NCI-H446 (cell line): ENCODE measurements at regions not wholly inside any gene's neighbourhood (a gene's known extent, or its start where the extent isn't known, plus 50 kb on each side); places are given as distances from the start of the nearest gene placed in this dataset.

Source experiments
- DNase-seq, 2 experiments: peaks; one replicate each; lab custom pipeline; 2025; lab: John Stamatoyannopoulos, UW

DNA sequence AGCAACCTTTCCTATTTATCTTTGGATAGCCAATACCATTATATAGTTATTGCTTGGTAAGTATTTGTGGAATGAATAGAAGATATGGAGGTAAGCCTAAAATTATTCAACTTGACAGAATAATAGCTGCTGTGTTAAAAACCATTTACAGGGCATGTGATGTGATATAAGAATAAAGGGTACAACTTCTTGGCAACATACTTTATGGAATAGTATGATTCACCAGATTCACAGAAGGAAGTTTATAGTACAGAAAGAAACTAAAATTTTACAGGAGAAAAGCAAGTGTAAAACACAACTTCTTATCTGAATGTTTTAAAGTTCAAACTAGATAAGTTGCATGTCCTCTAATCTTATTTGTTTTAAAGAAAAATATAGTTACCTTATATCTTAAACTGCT lies 186.4 kb upstream of the ZRANB2 start:
- DNase-seq, result no peak

DNA sequence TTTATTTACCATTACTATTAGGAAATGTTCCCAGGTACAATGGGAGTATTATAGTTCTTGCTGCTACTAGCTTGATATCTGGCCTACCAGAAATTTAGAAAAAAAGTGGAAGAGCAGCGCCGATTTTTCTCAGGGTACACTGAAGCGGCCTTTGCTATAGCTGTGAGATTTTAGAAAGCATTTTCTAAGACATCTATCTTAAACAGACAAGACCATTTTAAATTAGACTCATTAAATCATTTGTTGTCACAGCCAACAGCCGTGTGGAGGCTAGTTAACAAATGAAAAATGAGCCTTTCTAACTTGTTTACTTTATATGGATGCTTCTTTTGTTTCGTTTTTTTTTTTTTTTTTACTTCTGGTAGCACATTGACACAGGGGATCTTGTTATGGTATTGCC lies 183.2 kb upstream of the ZRANB2 start:
- DNase-seq, result no peak

GRCh38 chr1:71262970-71263369 lies 182.1 kb upstream of the ZRANB2 start:
- DNase-seq, result no peak

GRCh38 chr1:71252900-71253299 lies 172.1 kb upstream of the ZRANB2 start:
- DNase-seq, result no peak

DNA sequence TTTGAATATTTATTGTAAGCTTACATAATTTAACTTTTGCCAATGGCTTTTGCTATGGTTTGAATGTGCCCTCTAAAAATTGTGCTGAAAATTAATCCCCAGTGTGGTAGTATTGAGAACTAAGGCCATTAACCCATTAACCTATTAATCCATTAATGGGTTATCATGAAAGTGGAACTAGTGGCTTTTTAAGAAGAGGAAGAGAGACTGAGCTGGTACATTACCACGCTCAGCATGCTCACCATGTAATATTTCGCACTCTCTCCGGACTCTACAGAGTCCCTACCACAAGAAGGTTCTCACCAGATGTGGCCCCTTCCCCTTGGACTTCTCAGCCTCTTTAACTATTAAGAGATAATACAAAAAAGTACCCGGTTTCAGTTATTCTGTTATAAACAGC lies 164.4 kb upstream of the ZRANB2 start:
- no peak for DNase-seq

GRCh38 chr1:71242239-71242638 lies 161.4 kb upstream of the ZRANB2 start:
- DNase-seq, result no peak

DNA sequence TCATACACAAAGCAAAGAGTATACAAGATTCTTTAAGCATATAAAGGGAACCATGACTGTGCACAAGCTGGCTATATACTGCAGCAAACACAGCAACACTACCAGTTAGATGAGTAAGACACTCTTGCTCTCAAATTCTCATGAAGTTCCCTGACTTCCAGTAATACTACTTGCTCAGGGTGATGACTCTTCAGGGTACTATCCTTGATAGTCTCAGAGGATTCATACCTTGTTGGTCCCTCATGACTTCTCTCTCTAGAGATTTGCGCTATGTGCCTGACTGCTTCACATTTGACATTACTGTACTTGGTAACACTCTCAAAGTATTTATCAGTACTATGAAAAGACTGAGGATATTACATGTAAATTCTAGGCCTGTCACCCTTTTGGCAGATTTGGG lies 159.8 kb upstream of the ZRANB2 start:
- no peak for DNase-seq

DNA sequence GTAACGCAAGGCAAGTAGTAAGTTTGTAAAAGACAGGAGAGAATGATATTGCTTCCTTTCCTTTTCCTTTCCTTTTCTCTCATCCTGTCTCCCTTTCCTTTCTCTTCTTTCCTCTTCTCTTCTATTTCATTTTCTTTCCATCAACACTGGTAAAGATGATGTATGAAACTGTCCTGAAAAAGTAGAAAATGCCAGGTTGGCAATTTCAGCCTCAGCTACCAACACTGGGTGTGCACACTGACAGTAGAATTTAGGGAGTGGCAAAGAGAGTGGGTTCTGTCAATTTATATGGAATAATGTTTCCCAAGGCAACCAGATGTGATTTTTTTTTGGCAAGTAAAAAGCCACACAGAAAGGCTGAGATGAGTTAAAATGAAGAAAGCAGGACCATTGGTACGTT lies 155.7 kb upstream of the ZRANB2 start:
- no peak for DNase-seq

DNA sequence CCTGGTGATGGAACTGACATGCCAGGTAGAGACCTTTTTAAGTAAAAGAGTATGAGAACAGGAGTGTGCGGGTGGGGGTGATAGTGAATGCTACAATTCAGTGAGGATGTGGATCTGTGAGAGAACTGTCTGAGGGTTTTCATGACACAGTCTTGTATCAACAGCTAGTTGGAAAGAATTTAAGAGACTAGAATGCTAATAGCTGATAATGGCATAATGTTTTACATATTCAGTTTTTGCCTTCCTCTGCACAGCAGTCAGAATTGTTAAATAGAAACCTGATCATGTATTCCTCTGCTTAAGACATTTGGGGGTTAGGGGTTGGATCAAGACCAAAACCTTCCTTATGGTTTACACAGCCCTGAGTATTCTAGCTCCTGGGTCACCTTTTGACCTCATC lies 152.8 kb upstream of the ZRANB2 start:
- no peak for DNase-seq

DNA sequence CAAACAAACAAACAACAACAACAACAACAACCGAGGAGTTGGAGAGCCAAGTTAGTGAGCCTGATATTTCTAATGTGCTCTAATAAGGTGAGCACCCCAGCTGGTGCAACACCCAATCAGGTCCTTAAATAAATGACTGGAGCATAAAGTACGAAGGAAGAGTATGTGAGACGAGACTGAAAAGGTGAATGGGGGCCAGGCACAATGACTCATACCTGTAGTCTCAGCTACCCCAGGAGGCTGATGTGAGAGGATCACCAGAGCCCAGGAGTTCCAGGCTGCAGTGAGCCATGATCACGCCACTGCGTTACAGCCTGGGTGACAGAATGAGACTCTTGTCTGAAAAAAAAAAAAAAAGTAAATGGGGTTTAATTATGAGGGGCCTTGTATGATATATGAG lies 152.0 kb upstream of the ZRANB2 start:
- DNase-seq, result no peak

GRCh38 chr1:71232166-71232763 lies 151.4 kb upstream of the ZRANB2 start:
- DNase-seq, result no peak

GRCh38 chr1:71231751-71232150 lies 150.9 kb upstream of the ZRANB2 start:
- DNase-seq, result no peak

GRCh38 chr1:71228742-71229365 lies 148.0 kb upstream of the ZRANB2 start:
- peak in 1 of 2 experiments; percentile 6 for DNase-seq

- DNase-seq, result peak in 1 of 2 experiments; percentile 17
Observed at GRCh38 chr1:71228241-71228640, 147.4 kb upstream of the ZRANB2 start.

DNA sequence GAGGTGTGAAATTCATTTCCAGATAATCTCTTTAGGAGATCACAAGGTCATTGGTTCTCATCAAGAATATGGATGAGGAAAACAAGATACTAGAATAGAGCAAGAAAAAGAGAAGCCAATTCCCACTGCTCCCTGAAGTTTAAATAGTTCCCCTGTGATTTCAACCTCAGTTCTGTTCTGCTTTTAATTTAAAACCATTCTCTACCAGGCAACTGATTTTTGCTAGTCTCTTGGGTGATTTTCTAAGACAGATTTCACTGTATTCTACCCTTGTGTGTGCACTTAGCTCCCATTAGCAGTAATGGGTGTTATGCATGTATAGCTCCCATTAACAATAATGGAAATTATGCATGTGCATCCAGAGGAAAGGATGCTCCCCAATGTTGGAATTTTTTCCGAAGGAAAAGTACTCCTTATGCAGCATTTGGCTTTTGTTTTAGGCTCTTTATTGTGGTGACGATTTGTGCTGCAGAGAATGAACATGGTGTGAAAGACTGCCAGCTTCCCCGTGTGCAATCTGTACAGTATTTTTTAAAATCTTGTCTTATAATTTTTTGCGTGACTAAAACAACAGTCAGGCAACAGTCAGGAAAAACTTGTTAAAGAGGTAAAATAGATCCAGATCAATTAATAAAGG lies 144.0 kb upstream of the ZRANB2 start:
- DNase-seq, result no peak

GRCh38 chr1:71223641-71224340 lies 143.0 kb upstream of the ZRANB2 start:
- peak; percentile 35 to 83 for DNase-seq

- no peak for DNase-seq
Observed at GRCh38 chr1:71222668-71223067, 141.8 kb upstream of the ZRANB2 start.

GRCh38 chr1:71210718-71211117 lies 129.9 kb upstream of the ZRANB2 start:
- DNase-seq, result no peak

DNA sequence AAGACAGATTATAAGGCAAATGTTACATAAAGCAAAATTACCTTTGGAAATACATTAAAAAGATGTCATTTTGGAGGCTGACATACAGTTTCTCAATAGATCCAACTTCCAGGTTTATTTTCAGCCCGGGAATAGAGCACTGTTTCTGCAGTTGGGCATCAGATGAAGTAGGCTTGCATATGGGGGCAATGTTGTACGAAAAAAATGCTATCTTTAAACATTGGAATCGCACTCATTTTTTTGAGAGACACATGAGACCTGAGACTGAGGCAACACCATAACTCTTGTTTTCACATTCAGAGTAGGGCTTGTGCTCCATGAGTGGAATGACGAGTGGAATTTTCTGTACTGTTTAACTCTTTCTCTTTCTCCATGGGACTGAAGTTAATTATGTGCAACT lies 122.4 kb upstream of the ZRANB2 start:
- no peak for DNase-seq

DNA sequence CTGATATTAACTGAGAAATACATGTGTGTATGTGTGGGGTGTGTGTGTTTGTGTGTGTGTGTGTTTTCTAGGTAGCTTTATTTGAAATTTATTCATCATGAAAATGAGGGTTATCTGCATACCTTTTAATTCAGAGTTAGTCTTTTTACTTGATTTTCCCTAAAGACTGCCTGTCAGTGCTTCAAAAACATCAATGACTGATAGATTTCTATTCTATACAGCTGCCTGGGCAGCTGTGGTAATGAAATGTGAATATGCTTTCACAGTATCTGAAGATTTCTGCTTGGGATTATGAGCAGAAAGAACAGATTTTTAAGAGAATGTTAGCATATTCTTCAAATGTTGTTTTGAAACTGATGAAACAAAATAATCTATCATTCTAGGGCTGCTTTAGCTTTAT lies 119.7 kb upstream of the ZRANB2 start:
- no peak for DNase-seq

DNA sequence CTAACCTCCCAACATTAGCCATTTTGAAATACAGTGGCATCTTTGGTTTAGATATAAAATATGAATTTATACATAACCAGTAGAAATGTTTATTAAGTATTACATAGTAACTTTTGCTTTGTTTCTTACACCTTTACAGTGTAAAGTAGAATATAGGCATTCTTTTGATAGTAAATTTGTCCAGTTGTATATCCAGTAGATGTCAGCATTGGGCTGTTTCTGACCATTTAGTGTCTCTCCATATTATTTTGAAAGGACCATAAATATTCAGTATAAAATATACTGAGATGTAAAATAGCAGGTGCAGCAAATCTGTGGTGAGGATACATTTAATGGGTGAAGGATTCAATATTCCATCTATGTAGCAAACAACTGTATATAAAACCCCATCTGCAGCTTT lies 115.8 kb upstream of the ZRANB2 start:
- DNase-seq, result peak; percentile 35 to 60

DNA sequence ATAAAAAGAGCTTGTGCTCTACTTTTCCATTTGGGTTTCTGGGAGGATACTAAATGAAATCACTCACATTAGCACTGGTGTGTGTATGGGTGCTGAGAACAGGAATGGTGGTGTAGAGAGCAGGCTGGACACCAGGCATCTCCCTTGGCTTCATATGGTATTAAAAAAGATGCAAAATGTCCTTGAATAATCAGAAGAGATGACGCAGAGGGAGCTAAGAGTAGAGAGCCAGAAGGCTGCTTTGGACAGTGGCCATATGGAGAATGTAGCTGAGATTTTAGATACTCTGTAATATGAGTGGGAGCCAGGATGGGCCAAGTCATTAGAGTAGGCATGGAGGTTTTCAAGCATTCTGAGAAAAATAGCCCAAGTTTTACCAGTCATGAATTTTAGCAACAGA lies 112.3 kb upstream of the ZRANB2 start:
- peak; percentile 90 to 96 for DNase-seq

GRCh38 chr1:71191520-71191919 lies 110.7 kb upstream of the ZRANB2 start:
- no peak for DNase-seq
